NCI-H2107 treated with DMSO at 0.1 percent for 48 hours (cell line): ENCODE measurements at regions not wholly inside any gene's neighbourhood (a gene's known extent, or its start where the extent isn't known, plus 50 kb on each side); places are given as distances from the start of the nearest gene placed in this dataset.

ENCODE experiments used
- DNase-seq: peaks from one replicate; lab custom pipeline; 2025; ENCODE audit not compliant: unreplicated experiment; lab: John Stamatoyannopoulos, UW

DNA sequence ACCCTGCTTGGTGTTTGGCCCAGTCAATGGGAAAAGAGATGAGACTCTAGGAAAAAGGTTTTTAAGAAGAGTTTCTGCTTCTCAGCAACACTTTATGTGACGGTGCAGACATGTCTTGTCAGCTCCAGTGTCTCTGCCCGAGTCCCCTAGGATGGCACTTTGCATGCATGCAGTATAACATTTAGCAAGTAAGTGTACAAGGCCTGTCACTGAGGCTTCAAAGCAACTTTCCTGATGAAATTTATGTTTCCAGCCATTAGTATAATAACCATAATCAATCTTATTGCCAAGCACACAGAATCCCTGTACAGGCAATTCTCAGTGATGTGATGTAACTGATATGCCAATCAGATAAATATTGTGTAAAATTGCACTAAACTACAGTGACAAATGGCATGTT is 248.1 kb upstream of the PLET1 start:
- no peak for DNase-seq

DNA sequence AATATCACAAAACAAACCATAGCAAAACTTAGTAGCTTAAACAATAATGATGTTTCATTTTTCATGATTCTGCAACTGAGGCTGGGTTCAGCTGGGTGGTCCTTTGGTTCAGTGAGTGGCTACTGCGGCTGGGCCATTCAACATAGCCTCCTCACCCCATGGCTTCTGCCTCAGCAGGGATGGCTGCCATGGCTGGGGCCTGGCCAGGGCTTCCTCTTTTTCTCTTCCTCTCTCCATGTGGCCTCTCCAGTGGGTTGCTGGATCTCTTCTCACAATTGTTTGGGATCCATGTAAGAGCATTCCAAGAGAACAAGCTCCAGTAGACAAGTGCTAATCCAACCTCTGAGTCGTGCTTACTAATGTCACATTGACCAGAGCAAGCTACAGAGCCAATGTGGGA is 248.6 kb upstream of the PLET1 start:
- no peak for DNase-seq

DNA sequence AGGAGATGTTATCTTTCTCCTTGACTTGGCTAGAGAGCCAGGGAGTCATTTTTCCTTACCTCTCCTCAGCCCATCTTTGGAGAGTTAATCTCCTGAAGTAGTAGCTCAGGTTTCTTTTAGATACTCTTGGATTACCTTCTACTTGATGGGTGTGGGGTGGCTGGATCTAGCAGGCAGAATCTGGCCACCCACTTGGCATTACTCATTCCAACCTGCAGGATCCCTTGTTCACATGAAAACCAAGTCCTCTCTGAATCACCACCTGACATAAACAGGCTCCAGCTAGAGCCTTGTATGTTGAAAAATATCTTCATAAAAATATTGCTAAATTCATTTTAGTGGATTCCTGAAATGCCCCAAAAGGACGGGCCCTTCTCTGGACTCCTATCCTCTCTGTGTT is 250.6 kb upstream of the PLET1 start:
- DNase-seq = no peak

DNA sequence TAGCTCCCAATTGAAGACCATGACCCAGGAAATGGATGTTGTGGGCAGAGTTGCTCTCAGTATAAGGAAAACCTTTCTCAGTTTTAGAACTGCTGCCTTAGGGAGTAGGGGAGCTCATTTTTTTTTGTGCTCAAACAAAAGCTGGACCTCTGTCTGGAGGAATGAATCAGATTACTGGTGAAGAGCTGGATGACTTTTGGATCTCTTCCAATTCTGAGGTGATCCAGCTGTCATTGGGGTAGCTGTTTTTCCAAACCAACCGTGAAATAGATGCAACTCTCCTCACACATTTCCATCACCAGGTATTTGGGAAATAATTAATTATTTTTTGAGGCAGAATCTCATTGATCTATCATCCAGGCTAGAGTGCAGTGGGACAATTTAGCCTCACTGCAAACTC is 251.3 kb upstream of the PLET1 start:
- no peak for DNase-seq

DNA sequence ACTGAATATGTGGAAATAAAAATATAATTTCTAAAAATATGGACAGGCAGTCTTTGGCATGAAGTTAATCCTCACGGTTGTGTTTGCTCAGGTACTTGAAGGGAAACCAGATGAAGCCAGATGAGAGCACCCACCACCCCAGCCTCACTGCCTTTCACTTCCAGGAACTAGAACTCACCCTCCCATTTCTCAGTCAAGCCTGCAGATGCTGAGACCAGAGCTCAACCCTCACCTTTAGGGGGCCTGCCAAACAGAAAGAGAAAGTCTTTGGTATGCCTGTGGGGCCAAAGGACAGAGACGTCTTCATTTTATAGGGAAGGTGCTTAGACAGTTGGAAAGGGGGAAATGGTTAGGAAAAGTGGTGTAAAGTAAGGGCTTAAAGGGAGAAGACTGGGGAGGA is 252.8 kb upstream of the PLET1 start:
- DNase-seq = no peak

DNA sequence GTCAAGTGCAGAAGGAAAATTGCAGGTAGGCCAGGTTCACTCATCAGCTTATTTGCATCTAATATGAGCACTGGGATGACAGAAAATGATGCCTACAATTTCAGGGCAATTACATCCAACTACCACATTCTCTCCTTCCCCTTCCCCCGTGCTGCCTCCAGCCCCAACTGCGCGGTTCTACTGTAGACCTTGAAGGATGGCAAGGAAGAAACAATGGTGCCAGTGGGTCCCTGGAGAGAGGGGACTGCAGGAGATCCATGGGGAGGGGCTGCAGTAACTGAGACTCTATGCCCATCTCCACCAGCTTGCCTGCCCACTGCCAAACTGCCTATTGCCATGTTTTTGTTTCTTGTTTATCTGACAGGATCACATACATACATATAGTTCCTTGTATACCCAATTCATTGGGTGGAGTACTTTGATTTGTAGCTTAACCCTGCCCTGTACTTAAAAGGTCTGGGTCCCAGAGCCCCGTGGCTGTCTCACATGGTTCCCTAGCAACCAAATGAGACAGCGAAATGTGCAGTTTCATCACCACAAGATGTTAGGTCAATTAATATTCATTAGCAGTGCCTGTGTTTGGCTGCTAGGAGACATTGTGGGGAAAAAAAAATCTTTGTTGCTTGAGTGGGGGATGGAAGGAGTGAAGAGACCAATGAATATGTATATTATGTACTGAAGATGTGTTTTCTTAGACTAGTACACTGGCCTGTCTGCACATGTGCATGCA is 253.5 kb upstream of the PLET1 start:
- no peak for DNase-seq

DNA sequence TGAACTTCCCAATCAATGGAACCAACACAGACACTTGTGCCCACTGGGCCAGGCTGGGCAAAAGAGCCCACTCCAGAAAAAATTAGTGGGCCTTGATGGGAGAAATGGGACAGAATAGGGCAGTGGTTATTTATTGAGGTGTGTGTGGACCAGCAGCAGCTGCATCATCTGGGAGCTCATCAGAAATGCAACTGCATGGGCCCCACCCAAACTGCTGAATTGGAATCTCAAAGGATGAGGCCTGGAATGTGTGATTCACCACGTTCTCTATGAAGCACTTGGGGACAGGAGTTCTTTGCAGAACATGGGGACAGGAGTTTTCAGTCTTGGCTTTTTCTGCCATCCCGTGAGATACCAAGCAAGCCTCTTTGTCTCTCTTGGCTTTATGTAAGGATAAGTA is 255.6 kb upstream of the PLET1 start:
- DNase-seq = no peak

DNA sequence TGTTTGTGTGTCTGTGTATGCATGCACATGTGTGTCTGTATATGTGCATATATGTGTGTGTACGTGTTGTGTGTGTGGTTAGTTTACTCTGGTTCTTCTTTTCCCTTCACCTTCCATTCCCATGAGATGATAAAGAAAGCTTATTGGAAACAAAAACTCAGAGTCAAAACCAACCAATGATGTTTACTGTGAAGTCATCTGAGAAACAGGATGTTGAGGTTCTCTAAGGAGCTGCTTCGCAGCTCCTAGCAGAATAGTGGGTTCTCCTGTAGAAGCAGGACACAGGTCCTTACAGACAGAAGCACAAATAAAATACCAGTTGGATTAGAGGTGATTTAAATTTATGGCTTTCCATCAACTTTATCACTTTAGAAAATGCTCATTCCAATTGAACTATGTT is 256.1 kb upstream of the PLET1 start:
- no peak for DNase-seq

DNA sequence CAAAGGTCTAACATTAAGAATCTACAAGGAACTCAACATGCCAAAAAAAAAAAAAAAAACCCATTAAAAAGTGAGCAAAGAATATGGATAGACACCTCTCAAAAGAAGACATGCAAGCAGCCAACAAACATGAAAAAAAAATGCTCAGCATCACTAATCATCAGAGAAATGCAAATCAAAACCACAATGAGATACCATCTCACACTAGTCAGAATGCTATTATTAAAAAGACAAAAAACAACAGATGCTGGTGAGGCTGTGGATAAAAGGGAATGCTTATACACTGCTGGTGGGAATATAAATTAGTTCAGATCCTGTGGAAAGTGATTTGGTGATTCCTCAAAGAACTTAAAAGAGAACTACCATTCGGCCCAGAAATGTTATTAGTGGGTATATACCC is 257.7 kb upstream of the PLET1 start:
- DNase-seq = no peak

DNA sequence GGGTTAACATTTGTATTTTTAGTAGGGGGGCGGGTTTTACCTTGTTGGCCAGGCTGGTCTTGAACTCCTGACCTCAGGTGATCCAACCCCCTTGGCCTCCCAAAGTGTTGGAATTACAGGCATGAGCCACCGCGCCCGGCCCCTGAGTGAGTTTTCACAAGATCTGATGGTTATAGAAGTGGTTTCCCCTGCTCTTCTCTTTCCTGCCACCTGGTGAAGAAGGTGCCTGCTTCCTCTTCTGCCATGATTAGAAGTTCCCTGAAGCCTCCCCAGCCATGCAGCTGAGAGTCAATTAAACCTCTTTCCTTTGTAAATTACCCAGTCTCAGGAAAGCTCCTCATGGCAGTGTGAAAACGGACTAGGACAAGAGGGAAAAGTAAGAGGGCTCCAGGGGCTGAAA is 259.1 kb upstream of the PLET1 start:
- no peak for DNase-seq

DNA sequence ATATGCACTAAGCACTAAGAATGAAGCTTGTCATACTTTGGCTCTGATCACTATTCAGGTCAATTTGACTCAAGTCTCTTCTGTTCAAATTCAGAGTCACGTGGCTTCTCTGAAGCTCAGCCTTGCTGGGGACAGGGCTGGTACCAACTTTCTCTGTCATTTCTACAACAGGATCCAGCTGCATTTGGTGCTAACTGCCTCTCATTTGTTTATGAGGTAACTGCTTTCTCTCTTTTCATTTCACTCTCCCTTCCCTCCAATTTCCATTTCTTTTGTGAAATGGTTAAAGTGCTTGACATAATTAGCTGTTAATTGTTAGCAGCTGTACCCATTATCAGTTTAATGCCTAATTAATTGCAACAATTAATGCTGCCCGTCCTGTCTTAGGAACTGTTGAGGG is 259.7 kb upstream of the PLET1 start:
- no peak for DNase-seq

DNA sequence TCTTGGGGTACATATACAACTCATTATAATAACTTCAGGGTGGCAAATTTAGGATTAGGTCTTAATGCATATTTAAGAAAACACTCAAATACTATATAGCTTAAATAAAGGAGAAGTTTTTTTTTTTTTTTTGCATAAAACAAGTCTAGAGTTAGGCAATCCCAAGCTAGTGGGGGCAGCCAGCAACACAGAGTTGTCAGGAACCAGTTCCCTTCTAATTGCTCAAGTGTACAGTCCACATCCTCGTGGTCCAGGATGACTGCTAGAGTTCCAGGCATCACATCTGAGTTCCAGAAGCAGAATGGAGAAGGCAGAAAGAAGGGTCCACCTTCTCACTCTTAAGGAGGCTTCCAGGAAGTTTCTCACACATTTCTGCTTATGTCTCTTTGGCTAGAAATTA is 261.9 kb upstream of the PLET1 start:
- no peak for DNase-seq

DNA sequence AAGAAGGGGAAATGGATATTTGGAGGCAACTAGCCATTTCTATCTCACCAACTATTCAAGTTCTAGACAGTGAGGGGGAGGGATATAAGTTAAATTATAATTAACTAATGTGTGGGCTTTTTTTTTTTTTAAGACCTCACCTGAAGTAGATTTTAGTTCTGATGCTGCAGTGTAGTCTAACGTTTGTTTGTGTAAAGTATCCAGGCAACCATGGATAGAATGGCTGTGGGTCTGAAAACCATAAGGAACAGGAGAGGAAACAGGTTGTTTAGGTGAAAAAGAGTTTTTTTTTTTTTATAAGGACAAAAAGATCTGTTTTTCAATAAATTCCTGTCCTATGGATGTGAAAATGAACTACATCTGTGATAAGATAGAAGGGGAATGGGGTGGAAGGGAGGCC is 262.4 kb upstream of the PLET1 start:
- DNase-seq = no peak

DNA sequence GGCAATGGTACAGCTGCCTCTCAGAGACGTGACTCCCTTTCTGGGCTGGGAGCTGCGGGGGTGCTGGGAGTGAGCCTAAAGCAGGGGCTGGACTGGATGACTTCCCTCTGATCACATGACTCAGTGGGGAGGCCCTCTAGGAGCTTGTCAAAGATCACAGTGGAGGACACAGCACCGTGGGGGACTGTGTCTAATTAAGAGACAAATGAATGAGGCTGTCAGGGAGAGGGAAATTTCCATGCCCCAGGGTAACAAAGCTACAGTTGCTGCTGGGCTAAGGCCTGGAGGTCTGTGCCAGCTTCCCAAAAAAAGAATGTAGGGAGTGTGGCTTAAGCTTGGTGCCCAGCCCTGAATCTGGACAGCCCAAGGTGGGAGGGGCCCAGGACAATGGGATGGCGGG is 262.8 kb upstream of the PLET1 start:
- peak; percentile 10 for DNase-seq

DNA sequence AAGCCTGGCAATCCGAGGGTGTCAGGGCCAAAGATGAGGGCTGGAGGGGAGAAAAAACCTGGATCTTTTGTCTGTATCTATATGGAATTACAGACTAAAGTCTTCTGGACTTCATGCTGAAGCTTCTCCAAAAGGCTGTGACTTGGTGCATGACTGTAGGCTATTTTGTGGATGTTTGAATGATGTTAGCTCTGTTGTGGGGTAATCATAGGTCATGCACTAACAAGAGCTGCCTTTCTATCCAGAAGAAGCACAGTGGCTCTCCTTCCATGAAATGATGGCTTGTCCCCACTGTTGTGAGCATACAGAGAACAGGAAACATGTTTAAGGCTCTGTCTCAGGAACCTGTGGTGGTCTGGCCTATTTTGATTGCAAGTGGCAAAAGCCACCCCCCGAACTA is 263.3 kb upstream of the PLET1 start:
- no peak for DNase-seq

DNA sequence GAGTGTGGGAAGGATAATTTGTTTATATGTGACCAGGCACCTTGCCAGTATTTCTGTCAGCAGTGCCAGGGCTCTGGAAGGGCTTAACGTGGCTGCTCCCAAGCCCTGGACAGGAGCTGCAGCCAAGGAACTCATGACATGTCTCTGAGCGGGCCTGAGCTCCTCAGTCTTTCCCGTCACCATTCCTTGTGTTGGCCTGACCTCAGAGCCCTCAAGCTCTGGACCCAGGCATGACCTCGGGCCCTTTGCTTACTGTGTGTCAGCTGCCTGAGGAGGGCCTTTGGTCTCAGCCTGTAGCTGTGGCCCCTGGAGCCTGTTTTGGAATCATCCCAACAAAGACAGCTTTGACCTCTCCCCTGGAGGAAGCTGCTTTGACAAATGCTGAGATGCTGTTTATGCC is 264.1 kb upstream of the PLET1 start:
- no peak for DNase-seq

DNA sequence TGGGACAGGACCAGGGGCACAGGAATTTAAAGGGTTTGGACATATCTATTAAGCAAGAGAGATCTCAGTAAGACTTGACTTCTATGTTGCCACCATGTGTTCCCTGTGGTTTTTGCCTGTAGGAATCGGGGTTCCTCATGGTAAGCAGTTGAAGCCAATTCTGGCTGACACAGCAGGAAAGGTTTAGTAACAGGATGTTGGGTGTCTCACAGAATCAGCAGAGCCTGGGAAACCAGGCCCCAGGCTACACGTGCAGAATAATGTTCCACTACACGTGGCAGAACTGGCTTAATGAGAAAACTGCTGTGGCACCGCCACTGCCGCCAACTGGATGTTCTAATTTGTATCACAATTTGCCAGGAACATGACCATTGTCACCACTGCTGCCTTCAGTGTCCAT is 264.6 kb upstream of the PLET1 start:
- no peak for DNase-seq

DNA sequence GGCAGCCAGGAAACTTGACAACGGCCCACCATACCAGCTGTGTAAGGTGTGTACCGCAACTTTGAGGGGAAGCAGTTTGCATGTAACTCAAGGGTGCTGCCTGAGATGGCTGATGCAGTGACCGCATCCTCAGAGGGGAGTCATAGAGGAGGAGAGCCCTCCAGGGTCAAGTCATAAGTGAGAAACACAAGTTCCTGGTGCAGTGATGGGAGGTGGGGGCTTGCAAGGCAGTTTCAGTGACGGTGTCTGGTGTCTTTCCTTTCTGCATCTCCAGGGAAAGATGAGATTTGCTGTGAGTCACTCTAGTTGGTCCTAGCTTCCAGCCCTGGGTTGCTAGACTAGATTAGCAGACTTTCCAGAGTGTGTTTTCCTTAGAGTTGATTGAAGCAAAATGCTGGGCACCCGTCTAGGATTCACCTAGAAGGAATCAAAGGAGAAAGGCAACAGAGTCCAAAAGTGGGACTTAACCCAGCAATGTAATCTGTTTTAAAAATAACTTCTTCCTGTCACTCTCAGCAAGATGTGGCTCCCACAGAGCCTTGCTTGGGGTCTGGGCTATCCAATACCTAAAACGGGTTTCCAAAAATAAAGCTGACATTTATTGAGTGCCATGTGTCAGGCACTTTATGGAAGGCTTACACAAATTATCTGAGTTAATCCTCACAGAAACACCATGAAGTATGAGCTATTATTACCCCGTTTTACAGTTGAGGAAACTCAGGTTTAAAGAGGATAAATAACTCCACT is 265.4 kb upstream of the PLET1 start:
- DNase-seq = no peak

DNA sequence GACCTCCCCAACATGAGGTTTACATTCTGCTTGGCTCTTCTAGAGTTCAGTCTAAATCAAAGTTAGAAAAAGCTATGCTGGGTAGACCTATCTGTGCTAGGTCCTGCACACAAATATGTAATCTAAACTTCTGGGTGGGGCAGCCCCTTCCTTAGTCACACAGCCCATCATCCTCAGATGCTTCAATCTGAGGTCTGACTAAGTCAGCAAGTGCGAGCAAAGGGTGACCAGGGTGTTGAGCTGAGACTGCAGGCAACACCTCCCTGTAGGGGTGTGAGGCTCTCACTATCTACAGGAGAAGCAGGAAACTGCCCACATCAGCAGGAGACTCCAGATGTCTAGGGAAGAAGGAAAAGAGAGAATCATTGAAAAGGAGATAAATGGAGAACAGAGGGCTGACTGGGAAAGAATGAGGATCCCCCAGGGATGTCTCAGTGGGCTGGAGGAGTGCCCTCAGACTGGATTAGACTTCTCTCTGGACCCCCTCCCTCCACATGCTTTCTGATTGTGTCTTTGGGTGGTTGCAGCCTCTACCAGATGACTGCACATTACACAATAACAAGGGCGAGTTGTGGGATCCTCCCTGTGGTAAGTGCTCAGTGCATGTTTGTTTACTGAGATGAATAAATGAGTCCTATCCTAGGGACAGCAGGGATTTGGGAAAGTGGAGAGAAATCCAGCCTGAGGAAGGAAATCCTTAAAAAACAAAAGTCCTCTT is 266.2 kb upstream of the PLET1 start:
- no peak for DNase-seq

DNA sequence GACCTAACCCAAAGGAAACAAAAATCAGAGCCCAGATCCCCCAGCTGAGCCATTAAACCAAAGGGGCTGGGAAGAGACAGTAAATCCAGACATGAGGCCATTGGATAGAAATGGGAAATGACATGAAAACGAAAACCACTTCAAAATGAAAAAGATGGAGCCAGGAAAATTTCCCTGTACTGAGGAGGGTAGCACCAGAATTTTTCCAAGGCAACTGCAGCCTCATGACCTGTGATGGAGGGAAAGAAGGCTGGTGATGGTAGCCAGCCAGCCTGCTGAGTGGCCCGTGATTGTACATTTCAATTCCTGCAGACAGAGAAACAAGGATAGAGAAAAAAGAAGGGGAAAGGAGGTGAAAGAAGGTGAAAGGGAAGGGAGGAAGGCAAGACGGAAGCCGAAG is 268.4 kb upstream of the PLET1 start:
- no peak for DNase-seq

DNA sequence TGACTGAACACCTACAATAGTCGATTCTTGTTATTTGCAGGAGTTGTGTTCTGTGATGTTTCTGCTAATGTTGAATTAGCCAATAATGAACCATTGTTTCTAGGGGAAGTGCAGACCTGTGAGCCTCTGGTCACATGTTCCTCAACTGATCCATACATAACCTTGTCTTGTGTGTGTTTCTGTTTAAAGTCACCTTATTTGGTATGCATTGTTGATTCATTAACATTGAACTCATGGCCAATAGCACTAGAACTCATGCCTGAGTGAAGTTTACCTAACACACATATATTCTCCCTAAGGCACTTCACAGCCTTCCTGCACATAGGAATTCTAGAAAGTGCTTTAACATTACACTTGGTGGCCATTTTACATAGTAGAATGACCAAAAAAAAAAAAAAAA is 271.8 kb upstream of the PLET1 start:
- DNase-seq = no peak

DNA sequence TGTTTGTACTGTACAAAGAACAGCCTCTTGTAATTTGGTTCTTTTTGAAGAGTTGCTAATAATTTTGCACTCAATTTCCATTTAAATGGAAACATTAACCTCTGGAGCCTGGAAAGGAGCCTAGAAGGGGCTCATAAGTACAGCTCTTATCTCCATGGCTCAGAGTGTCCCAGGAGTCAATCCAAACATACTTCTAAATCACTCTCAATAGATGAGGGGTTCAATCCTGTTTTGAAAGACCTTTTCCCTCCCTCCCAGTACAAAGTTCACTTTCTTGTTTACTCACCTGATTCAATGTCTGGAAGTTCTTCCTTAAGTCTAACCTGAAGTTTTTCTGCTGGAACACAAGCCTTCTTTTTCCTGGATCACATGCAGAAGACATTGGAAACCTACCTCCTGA is 273.0 kb upstream of the PLET1 start:
- DNase-seq = no peak
